GM23338 (cell line): ENCODE measurements at regions not wholly inside any gene's neighbourhood (a gene's known extent, or its start where the extent isn't known, plus 50 kb on each side); places are given as distances from the start of the nearest gene placed in this dataset.

ENCODE experiments used
- ATAC-seq: fragments of 200-7000 bp; cut with Tn5 transposase; 3 replicates; pipeline ENCODE4 v1.9.1; 2020
- DNase-seq: peaks from one replicate; pipeline ENCODE4 v3.0.0-alpha.2; 2015; ENCODE audit warnings: low spot score
- H2AFZ ChIP-seq: fragments of 200-600 bp; sonication (generic); 2 replicates; pipeline ENCODE4 v1.8.0; 2016; ENCODE audit warnings: antibody characterized with exemption, mild to moderate bottlenecking, moderate library complexity
- H3F3A ChIP-seq: fragments of 200-600 bp; sonication (generic); replicated peaks from 2 replicates; pipeline ENCODE4 v1.8.0; 2017; ENCODE audit warnings: antibody characterized with exemption, mixed run types, low read depth
- H3K27ac ChIP-seq: fragments of 200-600 bp; sonication (generic); 2 replicates; pipeline ENCODE4 v1.6.1; 2016; ENCODE audit warnings: low read depth
- H3K27me3 ChIP-seq: fragments of 200-600 bp; sonication (generic); 2 replicates; pipeline ENCODE4 v1.8.0; 2016; ENCODE audit warnings: mild to moderate bottlenecking, mixed run types, moderate library complexity; ENCODE audit not compliant: insufficient read depth
- H3K36me3 ChIP-seq: fragments of 200-600 bp; sonication (generic); 2 replicates; pipeline ENCODE4 v1.8.0; 2016; ENCODE audit warnings: mild to moderate bottlenecking; ENCODE audit not compliant: insufficient read depth
- H3K4me1 ChIP-seq: fragments of 200-600 bp; sonication (generic); 2 replicates; pipeline ENCODE4 v1.8.0; 2016; ENCODE audit warnings: mild to moderate bottlenecking, moderate library complexity; ENCODE audit not compliant: insufficient read depth
- H3K4me2 ChIP-seq: fragments of 200-600 bp; sonication (generic); 2 replicates; pipeline ENCODE4 v1.7.1; 2017; ENCODE audit warnings: mixed run types
- H3K4me3 ChIP-seq: fragments of 200-600 bp; sonication (generic); 2 replicates; pipeline ENCODE4 v1.6.1; 2016; ENCODE audit warnings: mixed run types
- H3K79me2 ChIP-seq: fragments of 200-600 bp; sonication (generic); replicated peaks from 2 replicates; pipeline ENCODE4 v1.8.0; 2017; ENCODE audit warnings: mild to moderate bottlenecking; ENCODE audit not compliant: insufficient read depth
- H3K9me2 ChIP-seq: fragments of 200-600 bp; sonication (generic); 2 replicates; pipeline ENCODE4 v1.8.0; 2017; ENCODE audit not compliant: insufficient read depth
- H4K20me1 ChIP-seq: fragments of 200-600 bp; sonication (generic); replicated peaks from 2 replicates; pipeline ENCODE4 v1.8.0; 2017; ENCODE audit warnings: mild to moderate bottlenecking; ENCODE audit not compliant: insufficient read depth
- H3K27ac Mint-ChIP-seq: 2 replicates; pipeline ENCODE4 v1.8.0; 2020; ENCODE audit warnings: inconsistent platforms, mild to moderate bottlenecking, moderate library complexity, mixed read lengths
- H3K27me3 Mint-ChIP-seq: 3 replicates; pipeline ENCODE4 v1.8.0; 2022; ENCODE audit warnings: low read depth, mild to moderate bottlenecking, moderate library complexity, mixed read lengths, inconsistent platforms; ENCODE audit not compliant: insufficient read depth, poor library complexity
- H3K36me3 Mint-ChIP-seq: 3 replicates; pipeline ENCODE4 v1.8.0; 2021; ENCODE audit warnings: low read depth, mild to moderate bottlenecking, inconsistent platforms, moderate library complexity, mixed read lengths
- H3K4me1 Mint-ChIP-seq: 3 replicates; pipeline ENCODE4 v1.8.0; 2020; ENCODE audit warnings: mild to moderate bottlenecking, inconsistent platforms, mixed read lengths
- H3K4me3 Mint-ChIP-seq: 3 replicates; pipeline ENCODE4 v1.8.0; 2021; ENCODE audit warnings: moderate library complexity, mild to moderate bottlenecking, inconsistent platforms, mixed read lengths
- H3K9me3 Mint-ChIP-seq: 3 replicates; pipeline ENCODE4 v1.8.0; 2020; ENCODE audit warnings: moderate library complexity, mild to moderate bottlenecking, inconsistent platforms, mixed read lengths
- JUNB ChIP-seq: IDR thresholded peaks from one replicate; pipeline ENCODE4 v1.6.1; 2016; ENCODE audit warnings: antibody characterized with exemption; ENCODE audit not compliant: unreplicated experiment
- NANOG ChIP-seq: IDR thresholded peaks from 2 replicates; pipeline ENCODE4 v1.6.1; 2016; ENCODE audit warnings: antibody characterized with exemption, borderline replicate concordance
- POLR2AphosphoS5 ChIP-seq: IDR thresholded peaks from 2 replicates; pipeline ENCODE4 v1.6.1; 2016; ENCODE audit warnings: antibody characterized with exemption, low read depth
- STAT1 ChIP-seq: IDR thresholded peaks from one replicate; pipeline ENCODE4 v1.6.1; 2016; ENCODE audit warnings: antibody characterized with exemption; ENCODE audit not compliant: unreplicated experiment
- TF ChIP-seq, protein P1 (sequence below): fragments of 250-450 bp; sonication (Bioruptor Pico); IDR thresholded peaks from 2 replicates; pipeline ENCODE4 v1.5.0; 2020; ENCODE audit warnings: mild to moderate bottlenecking, moderate library complexity
- TF ChIP-seq, protein P2 (sequence below), 2 experiments: fragments of 200-600 bp in 1 of 2; sonication (generic) in 1 of 2; conservative IDR thresholded peaks; 2 replicates each; pipeline versions ENCODE4 v1.5.1 to v1.6.1; 2016 to 2017; ENCODE audit warnings: antibody characterized with exemption in 2 of 2, low read depth in 2 of 2, mild to moderate bottlenecking in 2 of 2, moderate library complexity in 1 of 2
- TF ChIP-seq, protein P3 (sequence below): IDR thresholded peaks from 2 replicates; pipeline ENCODE4 v1.6.1; 2016; ENCODE audit warnings: antibody characterized with exemption

DNA sequence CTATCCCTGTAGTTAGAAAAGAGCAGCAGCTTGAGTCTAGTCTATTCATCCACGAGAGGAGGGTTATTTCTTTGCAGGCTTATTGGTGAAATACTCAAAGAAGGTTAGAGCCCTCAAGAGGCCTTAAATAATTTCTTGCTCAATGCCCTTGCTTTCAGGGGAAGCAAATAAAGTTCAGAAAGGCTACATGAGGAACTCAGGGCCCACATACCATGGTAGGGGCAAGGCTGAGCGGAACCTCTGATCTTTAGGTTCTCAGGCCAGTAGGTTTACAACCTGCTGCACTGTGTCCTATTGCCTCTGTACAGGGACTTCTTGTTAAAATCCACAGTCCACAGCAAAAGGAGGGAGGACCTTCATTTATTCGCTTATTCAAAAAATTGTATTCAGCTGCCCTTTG is 101.7 kb downstream of the ADAMTS15 start:
- peaks cover 14% of the 10 kb centered on the region; the same call in 1 of the 2 replicates for H3K4me1 ChIP-seq
- H3K27ac Mint-ChIP-seq, result no peak overlapping the region
- H3K4me3 ChIP-seq, result no peak overlapping the region
- no peak overlapping the region for H3K4me2 ChIP-seq
- H3K4me3 Mint-ChIP-seq, result no peak overlapping the region
- TF ChIP-seq POLR2AphosphoS5 (no peak), JUNB (no peak), STAT1 (no peak), NANOG (no peak)
- TF ChIP-seq, protein P1, sequence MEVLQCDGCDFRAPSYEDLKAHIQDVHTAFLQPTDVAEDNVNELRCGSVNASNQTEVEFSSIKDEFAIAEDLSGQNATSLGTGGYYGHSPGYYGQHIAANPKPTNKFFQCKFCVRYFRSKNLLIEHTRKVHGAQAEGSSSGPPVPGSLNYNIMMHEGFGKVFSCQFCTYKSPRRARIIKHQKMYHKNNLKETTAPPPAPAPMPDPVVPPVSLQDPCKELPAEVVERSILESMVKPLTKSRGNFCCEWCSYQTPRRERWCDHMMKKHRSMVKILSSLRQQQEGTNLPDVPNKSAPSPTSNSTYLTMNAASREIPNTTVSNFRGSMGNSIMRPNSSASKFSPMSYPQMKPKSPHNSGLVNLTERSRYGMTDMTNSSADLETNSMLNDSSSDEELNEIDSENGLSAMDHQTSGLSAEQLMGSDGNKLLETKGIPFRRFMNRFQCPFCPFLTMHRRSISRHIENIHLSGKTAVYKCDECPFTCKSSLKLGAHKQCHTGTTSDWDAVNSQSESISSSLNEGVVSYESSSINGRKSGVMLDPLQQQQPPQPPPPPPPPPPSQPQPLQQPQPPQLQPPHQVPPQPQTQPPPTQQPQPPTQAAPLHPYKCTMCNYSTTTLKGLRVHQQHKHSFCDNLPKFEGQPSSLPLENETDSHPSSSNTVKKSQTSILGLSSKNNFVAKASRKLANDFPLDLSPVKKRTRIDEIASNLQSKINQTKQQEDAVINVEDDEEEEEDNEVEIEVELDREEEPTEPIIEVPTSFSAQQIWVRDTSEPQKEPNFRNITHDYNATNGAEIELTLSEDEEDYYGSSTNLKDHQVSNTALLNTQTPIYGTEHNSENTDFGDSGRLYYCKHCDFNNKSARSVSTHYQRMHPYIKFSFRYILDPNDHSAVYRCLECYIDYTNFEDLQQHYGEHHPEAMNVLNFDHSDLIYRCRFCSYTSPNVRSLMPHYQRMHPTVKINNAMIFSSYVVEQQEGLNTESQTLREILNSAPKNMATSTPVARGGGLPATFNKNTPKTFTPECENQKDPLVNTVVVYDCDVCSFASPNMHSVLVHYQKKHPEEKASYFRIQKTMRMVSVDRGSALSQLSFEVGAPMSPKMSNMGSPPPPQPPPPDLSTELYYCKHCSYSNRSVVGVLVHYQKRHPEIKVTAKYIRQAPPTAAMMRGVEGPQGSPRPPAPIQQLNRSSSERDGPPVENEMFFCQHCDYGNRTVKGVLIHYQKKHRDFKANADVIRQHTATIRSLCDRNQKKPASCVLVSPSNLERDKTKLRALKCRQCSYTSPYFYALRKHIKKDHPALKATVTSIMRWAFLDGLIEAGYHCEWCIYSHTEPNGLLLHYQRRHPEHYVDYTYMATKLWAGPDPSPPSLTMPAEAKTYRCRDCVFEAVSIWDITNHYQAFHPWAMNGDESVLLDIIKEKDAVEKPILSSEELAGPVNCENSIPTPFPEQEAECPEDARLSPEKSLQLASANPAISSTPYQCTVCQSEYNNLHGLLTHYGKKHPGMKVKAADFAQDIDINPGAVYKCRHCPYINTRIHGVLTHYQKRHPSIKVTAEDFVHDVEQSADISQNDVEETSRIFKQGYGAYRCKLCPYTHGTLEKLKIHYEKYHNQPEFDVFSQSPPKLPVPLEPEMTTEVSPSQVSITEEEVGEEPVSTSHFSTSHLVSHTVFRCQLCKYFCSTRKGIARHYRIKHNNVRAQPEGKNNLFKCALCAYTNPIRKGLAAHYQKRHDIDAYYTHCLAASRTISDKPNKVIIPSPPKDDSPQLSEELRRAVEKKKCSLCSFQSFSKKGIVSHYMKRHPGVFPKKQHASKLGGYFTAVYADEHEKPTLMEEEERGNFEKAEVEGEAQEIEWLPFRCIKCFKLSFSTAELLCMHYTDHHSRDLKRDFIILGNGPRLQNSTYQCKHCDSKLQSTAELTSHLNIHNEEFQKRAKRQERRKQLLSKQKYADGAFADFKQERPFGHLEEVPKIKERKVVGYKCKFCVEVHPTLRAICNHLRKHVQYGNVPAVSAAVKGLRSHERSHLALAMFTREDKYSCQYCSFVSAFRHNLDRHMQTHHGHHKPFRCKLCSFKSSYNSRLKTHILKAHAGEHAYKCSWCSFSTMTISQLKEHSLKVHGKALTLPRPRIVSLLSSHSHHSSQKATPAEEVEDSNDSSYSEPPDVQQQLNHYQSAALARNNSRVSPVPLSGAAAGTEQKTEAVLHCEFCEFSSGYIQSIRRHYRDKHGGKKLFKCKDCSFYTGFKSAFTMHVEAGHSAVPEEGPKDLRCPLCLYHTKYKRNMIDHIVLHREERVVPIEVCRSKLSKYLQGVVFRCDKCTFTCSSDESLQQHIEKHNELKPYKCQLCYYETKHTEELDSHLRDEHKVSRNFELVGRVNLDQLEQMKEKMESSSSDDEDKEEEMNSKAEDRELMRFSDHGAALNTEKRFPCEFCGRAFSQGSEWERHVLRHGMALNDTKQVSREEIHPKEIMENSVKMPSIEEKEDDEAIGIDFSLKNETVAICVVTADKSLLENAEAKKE (CRISPR knock-in tag), result no peak
- TF ChIP-seq, protein P2, sequence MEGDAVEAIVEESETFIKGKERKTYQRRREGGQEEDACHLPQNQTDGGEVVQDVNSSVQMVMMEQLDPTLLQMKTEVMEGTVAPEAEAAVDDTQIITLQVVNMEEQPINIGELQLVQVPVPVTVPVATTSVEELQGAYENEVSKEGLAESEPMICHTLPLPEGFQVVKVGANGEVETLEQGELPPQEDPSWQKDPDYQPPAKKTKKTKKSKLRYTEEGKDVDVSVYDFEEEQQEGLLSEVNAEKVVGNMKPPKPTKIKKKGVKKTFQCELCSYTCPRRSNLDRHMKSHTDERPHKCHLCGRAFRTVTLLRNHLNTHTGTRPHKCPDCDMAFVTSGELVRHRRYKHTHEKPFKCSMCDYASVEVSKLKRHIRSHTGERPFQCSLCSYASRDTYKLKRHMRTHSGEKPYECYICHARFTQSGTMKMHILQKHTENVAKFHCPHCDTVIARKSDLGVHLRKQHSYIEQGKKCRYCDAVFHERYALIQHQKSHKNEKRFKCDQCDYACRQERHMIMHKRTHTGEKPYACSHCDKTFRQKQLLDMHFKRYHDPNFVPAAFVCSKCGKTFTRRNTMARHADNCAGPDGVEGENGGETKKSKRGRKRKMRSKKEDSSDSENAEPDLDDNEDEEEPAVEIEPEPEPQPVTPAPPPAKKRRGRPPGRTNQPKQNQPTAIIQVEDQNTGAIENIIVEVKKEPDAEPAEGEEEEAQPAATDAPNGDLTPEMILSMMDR (conservative IDR thresholded peaks at IDR 0.05; ENCODE audit: low read depth in 2 of 2), result no peak
- TF ChIP-seq, protein P3, sequence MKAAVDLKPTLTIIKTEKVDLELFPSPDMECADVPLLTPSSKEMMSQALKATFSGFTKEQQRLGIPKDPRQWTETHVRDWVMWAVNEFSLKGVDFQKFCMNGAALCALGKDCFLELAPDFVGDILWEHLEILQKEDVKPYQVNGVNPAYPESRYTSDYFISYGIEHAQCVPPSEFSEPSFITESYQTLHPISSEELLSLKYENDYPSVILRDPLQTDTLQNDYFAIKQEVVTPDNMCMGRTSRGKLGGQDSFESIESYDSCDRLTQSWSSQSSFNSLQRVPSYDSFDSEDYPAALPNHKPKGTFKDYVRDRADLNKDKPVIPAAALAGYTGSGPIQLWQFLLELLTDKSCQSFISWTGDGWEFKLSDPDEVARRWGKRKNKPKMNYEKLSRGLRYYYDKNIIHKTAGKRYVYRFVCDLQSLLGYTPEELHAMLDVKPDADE, result no peak
- ATAC-seq (no peak), DNase-seq (no peak)
- no peaks in the 10 kb centered on the region for H3K27me3 ChIP-seq
- H3F3A ChIP-seq, result no peaks in the 10 kb centered on the region
- H3K36me3 Mint-ChIP-seq, result no peaks in the 10 kb centered on the region
- peaks cover 2% of the 10 kb centered on the region for H3K27me3 Mint-ChIP-seq
- H3K79me2 ChIP-seq, result no peaks in the 10 kb centered on the region
- H3K4me1 Mint-ChIP-seq, result peaks cover 6% of the 10 kb centered on the region; the same call in 2 of the 3 replicates
- no peak overlapping the region for H2AFZ ChIP-seq
- 0 out of 2 replicates have a peak, but pooled peaks cover 2% of the 10 kb centered on the region for H3K9me2 ChIP-seq
- no peaks in the 10 kb centered on the region for H4K20me1 ChIP-seq
- H3K9me3 Mint-ChIP-seq, result no peaks in the 10 kb centered on the region
- H3K36me3 ChIP-seq, result no peaks in the 10 kb centered on the region
- no peak overlapping the region for H3K27ac ChIP-seq
